ENCODE measurements at regions not wholly inside any gene's neighbourhood (a gene's known extent, or its start where the extent isn't known, plus 50 kb on each side); places are given as distances from the start of the nearest gene placed in this dataset.

GRCh38 chr6:47163536-47163935 is 121.4 kb upstream of the ADGRF1 start:
- ATAC-seq = no peak
- DNase-seq = no peak
- Mint-ChIP-seq H3K9me3 (no peaks in the 10 kb centered on the region), H3K4me1 (ENCODE audit: low read depth) (no peaks in the 10 kb centered on the region), H3K27ac (no peak overlapping the region), H3K27me3 (no peaks in the 10 kb centered on the region), H3K36me3 (ENCODE audit: low read depth) (no peaks in the 10 kb centered on the region), H3K4me3 (no peak overlapping the region)
- intact Hi-C loops (cut with micrococcal nuclease) = no loop called here
- ChIA-PET CTCF (no interaction called here), POLR2A (no interaction called here)
- TF ChIP-seq, protein P1, sequence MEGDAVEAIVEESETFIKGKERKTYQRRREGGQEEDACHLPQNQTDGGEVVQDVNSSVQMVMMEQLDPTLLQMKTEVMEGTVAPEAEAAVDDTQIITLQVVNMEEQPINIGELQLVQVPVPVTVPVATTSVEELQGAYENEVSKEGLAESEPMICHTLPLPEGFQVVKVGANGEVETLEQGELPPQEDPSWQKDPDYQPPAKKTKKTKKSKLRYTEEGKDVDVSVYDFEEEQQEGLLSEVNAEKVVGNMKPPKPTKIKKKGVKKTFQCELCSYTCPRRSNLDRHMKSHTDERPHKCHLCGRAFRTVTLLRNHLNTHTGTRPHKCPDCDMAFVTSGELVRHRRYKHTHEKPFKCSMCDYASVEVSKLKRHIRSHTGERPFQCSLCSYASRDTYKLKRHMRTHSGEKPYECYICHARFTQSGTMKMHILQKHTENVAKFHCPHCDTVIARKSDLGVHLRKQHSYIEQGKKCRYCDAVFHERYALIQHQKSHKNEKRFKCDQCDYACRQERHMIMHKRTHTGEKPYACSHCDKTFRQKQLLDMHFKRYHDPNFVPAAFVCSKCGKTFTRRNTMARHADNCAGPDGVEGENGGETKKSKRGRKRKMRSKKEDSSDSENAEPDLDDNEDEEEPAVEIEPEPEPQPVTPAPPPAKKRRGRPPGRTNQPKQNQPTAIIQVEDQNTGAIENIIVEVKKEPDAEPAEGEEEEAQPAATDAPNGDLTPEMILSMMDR (IDR thresholded peaks at IDR 0.05) = no peak

- Mint-ChIP-seq H3K4me3 (no peak overlapping the region), H3K27me3 (no peaks in the 10 kb centered on the region), H3K4me1 (ENCODE audit: low read depth) (no peaks in the 10 kb centered on the region), H3K27ac (no peak overlapping the region), H3K9me3 (no peaks in the 10 kb centered on the region), H3K36me3 (ENCODE audit: low read depth) (no peaks in the 10 kb centered on the region)
- TF ChIP-seq, protein P1 (IDR thresholded peaks at IDR 0.05) = no peak
- CTCF ChIA-PET = no interaction called here
- no peak for ATAC-seq
- POLR2A ChIA-PET = no interaction called here
- no peak for DNase-seq
- intact Hi-C loops (cut with micrococcal nuclease) = no loop called here
These were observed 120.7 kb upstream of the ADGRF1 start for GRCh38 chr6:47162793-47163192.

DNA sequence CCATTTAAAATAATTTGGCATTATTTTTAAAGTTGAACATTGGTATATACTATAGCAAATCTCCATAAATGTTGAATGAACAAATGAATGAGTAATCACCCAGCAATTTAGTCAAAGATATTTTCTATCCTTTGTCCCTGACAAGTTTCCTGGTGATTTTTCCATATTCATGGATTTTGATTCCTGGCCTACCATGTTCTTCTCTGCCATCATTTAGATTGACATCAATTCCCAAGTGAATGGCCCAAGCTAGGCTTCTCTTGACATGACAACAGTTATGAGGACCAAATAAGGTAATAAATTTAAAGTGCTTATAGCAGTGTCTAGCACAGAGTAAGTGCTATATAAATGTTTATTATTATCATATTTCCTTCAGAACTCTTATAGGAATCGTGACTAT is 120.1 kb upstream of the ADGRF1 start:
- Mint-ChIP-seq H3K4me1 (ENCODE audit: low read depth) (no peaks in the 10 kb centered on the region), H3K4me3 (no peak overlapping the region), H3K27me3 (no peaks in the 10 kb centered on the region), H3K9me3 (no peaks in the 10 kb centered on the region), H3K36me3 (ENCODE audit: low read depth) (no peaks in the 10 kb centered on the region), H3K27ac (no peak overlapping the region)
- CTCF ChIA-PET = no interaction called here
- intact Hi-C loops (cut with micrococcal nuclease) = no loop called here
- POLR2A ChIA-PET = no interaction called here
- TF ChIP-seq, protein P1 (IDR thresholded peaks at IDR 0.05) = no peak
- no peak for DNase-seq
- ATAC-seq = no peak

- Mint-ChIP-seq H3K27ac (no peak overlapping the region), H3K36me3 (ENCODE audit: low read depth) (no peaks in the 10 kb centered on the region), H3K27me3 (no peaks in the 10 kb centered on the region), H3K9me3 (no peaks in the 10 kb centered on the region), H3K4me3 (no peak overlapping the region), H3K4me1 (ENCODE audit: low read depth) (no peaks in the 10 kb centered on the region)
- no peak for DNase-seq
- intact Hi-C loops (cut with micrococcal nuclease) = no loop called here
- TF ChIP-seq, protein P1 (IDR thresholded peaks at IDR 0.05) = no peak
- ChIA-PET POLR2A (no interaction called here), CTCF (no interaction called here)
- no peak for ATAC-seq
These were observed 119.1 kb upstream of the ADGRF1 start for GRCh38 chr6:47161176-47161687.

DNA sequence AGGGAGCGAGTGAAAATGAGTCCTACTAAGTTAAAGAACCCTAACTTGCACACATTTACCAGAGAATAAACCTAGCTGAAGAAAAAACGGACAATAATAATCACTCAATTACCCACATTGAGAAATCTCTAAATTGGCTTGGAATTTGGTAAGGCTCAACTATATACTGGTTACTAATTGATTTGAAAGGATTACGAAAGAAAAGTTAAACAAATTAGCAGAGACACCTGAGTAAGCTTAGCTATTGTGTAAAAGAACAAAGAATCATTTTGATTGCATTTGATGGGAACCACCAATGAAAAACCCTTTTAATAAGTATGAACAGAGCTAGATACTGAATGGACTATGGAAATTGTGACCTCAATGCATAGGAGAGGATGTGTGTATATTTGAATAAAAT is 118.6 kb upstream of the ADGRF1 start:
- Mint-ChIP-seq H3K4me1 (ENCODE audit: low read depth) (no peaks in the 10 kb centered on the region), H3K4me3 (no peak overlapping the region), H3K27me3 (no peaks in the 10 kb centered on the region), H3K27ac (no peak overlapping the region), H3K9me3 (no peaks in the 10 kb centered on the region), H3K36me3 (ENCODE audit: low read depth) (no peaks in the 10 kb centered on the region)
- ChIA-PET POLR2A (interaction anchor here (1.4 kb wide), 1 partner anchor 11 kb away, joined by 6 read pairs; no protein-coding TSS in a partner anchor), CTCF (no interaction called here)
- TF ChIP-seq, protein P1 (IDR thresholded peaks at IDR 0.05) = no peak
- ATAC-seq = no peak
- no peak for DNase-seq
- intact Hi-C loops (cut with micrococcal nuclease) = no loop called here
